Daoy (cell line): ENCODE measurements at regions not wholly inside any gene's neighbourhood (a gene's known extent, or its start where the extent isn't known, plus 50 kb on each side); places are given as distances from the start of the nearest gene placed in this dataset.

Experiments used
- DNase-seq: peaks from one replicate; pipeline ENCODE4 v3.0.0-alpha.2; 2015; ENCODE audit warnings: low read depth

DNA sequence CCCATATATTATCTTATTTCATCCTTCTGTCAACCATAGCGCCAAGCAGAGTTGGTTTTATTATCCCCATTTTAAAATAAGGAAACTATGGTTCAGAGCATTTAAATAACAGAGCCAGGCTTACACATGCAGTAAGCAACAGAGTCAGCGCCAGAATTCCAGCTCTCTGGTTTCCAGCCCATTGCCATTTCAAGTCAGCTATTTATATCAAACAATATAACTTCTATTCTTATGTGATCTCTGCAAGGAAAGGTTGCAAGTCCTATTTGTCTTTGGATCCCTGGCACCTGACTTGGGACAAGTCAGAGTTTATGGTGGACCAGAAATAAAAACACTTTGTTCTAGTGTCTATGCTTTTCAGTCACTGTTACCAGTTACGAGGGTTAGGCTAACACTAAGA is 174.1 kb upstream of the EEA1 start:
- no peak for DNase-seq

DNA sequence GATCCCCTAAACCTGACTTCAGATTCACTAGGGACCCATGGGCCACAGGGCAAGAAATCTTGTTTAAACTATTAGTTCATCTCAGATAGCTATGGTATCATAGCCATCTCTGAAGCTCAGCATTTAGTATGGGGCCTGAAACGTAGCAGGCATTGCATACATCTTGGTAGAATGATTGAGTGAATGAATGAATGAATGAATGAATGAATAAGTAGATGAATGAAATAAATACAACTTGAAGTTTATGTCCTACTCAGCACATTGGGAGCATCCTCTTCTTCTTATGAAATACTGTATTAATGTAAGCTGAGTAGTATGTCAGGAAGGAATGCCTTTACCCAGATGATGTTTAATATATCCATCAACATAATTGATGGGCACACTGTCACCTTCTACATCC is 175.4 kb upstream of the EEA1 start:
- no peak for DNase-seq

DNA sequence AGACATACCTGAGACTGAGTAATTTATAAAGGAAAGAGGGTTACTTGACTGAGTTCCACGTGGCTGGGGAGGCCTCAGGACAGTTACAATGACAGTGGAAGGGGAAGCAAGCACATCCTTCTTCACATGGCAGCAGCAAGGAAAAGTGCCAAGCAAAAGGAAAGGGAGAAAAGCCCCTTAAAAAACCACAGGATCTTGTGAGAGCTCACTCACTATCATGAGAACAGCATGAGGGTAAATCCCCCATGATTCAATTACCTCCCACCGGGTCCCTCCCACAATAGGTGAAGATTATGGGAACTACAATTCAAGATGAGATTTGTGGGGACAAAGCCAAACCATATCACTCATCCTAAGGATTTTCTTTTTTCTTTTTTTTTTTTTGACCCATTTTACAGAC is 177.8 kb upstream of the EEA1 start:
- DNase-seq, result peak; percentile 16

DNA sequence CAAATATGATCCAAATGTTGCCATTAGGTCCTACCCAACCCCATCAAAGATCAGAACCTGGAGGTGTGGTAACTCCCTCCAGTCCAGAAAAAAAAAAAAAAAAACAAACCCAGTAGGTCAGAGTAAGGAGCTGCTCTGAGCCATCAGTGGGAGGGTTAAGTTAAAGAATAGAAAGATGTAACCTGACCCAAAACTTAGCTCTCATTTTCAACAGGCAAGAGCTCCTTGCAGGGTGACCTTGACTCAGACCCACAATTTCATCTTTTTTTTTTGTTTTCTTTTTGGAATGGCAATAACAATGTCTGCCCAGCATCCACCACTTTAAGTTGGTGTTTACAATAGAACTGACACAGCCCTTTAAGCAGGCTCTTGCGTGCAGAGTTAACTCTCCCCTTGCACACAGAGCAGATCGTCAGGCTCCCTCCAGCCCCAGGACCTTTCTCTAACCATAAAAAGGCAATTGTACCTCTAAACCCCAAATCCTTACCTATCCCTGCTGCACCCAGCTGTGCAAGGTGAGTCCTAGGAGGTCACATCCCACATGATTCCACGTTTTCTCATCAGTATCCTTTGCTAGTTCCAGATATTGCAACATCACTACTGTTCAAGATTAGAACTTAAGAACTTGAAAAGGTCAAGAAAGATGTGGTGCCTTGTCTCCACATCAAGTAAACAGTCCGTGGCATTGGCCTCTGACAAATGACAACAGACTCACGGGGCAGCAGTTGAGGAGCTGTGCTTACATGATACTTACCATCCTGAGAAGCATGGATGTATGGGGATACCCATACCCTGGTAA is 178.6 kb upstream of the EEA1 start:
- DNase-seq, result no peak

DNA sequence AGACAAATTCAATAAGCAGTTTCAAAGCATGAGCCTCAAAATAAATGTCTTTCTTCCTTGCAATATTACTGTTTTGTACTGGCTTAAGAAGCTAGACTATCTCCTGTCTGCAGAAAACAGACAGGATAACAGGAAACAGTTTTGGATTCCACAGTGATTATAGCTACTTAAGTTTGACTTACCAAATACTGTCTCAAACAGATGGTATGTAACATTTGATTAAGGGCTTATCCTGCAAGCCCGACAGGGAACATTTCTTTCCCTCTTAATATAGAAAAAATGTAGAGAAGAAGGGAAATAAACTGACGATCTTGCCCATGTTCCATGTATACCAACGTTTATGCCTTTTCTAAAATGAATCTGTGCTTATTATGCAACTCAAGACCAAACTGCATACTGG is 179.9 kb upstream of the EEA1 start:
- DNase-seq, result no peak

DNA sequence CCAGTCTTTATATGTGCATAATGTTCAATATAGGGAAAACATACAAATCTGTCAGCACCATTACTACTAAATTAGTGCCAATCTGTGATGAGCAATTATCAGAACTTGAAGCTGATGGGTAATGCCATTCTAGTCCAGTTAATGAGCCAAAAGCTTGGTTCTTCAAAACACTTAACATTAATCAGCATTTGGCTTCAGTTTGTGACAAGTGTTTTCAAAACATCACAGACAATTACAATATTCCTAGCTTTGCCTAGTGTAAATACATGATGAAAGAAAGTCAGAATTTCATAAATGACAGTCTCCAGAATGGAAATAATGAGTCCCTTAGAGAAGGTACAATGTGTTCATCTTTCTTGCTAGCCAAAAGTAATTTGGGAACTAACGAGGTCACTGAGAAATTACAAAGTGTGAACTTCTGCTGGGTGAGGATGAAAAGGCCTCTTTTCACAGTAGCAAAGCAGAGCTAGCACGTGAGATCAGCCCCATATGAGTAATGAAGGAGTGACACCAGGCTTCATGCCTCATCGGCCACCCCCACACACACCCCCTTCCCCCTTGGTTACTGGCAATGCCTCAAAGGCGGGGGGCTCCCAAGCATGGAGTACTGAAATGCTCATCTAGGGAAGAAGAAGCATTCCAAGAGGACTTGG is 180.6 kb upstream of the EEA1 start:
- no peak for DNase-seq

DNA sequence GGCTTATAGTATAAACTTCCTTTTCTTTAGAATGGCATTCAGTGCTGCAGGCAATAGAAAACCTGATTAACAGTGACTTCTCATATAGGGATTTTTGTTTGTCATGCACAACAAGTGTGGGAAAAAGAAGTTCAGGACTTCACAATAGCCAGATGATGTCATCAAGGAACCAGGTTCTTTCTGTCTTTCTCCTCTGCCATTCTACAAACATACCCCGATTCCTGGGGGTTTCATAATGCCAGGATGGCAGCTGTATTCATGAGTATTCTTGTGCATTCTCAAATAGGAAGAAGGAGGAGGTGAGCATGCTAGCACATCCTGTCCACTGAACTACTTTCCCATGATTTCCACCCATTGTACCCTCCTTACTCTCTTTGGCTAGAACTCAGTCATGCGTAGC is 182.7 kb upstream of the EEA1 start:
- DNase-seq, result no peak

DNA sequence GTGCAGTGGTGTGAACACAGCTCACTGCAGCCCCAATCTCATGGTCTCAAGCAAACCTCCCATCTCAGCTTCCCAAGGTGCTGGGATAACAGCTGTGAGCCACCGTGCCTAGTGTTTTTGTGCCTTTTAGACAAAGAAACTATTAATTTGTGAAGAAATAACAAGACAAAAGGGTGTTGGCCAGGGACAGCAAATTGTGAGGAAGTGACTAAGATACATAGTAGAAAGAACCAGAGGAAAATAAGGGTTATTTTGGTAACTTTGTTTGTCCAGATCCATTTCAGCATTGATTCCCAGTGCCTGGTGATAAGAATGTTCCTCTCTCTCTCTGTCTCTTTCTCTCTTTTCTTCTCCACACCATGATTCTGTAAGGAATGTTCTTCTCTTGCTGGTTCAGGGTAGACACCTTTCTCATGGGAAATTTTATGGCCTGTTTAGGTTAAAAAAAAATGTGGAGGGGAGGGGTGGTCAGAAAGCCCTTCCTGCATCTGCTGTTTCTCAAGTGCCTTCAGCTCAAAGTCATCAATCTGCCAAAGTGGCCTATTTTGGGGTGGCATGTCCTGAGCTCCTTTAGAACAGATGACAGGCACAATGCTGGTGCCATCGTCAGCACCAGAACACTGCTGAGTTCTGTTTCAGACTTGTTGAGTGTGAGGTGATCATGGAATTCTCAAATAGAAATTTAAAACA is 184.4 kb upstream of the EEA1 start:
- DNase-seq, result no peak

DNA sequence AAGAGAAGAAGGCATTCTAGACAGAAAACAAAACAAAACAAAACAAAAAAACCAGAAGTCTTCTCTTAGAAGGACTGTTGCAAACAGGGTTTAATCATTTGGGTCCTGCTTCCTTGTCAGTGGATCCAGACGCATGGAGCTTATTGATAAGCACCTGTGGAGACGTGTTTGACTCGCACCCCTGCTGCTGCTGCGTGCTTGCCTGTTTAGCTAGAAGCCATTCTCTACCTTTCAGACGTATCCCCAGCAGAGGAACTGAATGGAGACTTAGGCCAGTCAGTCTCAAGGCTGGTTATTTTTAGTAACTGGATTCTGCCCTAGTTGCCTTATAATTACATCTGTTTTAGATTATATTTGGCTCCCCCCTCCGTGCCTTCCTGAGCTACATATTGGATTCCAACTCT is 186.1 kb upstream of the EEA1 start:
- no peak for DNase-seq

DNA sequence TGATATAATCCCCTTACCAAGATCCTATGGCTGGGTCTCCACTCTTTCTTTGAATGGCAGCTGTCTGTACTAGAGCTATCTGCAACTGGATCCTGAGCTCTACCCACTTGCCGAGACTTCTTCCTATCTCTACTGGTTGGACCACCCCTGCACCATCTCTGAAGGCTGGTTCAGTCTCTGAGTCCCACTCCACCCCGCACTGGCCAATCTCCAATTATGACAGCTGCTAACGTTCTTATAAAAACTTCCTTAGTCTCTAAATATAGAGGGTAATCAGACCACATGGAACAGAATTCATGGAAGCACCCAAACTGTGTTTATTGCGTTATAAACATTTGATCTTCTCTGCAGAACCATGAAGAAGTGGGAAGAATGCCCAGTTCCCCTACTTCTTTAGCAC is 186.6 kb upstream of the EEA1 start:
- DNase-seq, result no peak

DNA sequence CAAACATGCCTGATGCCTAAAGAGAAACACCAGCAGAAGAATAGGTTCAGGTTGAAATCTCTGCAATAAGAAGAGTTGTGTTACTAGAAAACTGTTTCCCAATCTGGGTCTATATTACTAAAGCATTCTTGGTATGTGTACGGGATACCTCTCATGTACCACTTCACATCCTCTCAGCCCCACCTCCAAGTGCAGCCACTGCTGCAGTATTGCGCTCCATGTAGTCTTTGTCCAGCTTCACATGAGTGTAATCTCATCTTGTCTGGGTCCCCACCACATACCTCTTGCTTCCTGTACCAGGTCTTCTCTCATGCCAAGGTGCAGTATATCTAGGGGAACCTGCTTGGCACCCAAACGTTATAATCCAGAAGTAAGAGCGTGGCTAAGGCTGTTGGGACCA is 187.5 kb upstream of the EEA1 start:
- DNase-seq, result no peak

DNA sequence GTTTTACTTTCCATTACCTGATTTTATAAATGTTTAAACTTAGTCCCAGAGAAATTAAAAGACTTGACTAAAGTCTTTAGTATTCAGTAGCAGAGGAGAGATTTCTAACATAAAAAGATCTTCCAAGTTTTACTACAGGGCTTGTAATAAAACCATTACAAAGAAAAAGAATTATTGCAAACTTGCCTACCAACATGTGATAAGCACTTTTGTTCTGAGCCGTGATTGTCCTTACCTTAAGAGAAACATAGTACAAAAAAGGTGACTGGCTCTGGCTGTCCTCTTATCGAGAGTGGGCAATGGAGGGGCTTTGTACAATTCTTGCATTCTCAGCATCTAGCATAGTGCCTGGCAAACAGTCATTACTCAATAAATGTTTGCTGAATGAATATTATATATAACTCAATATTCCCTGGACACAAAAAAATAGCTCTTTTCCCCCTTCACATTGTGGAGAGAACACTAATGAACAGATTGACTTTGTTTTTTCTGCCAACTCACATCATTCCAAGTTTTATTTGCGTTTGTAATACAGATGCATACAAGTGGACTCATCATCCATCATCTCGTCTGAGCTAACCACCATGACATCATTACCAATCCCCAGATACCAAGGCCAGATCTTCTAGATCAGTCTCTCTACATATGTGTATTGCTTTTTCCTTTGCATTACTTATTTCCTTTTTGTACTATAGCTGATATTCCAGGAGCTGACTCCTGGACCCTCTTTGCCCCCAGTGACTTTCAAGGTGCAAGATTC is 192.8 kb upstream of the EEA1 start:
- DNase-seq, result peak; percentile 59

DNA sequence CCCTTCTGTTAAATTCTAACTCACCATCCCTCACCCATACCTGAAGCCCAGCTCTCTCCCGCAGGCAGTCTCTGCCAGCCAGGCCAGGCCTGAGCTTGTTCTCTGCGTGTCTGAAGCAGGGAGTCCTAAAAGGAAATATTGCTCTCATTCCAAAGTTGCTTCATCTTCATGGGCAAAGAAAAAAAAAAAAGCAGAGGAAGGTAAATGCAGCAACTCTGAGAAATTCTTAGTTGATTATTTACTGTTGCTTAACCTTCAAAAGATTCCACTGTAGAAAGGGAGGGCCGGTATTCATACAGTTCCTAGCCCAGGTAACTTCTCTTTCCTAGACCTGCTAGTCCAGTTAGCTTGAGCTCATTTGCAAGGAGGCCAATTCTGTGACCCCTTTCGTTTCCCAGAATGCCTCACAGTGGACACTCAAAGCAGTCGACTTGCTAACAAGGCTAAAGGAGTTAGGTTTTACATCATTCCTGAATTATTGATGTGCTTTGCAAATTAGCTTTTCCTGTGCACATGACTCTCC is 193.5 kb upstream of the EEA1 start:
- DNase-seq, result no peak

DNA sequence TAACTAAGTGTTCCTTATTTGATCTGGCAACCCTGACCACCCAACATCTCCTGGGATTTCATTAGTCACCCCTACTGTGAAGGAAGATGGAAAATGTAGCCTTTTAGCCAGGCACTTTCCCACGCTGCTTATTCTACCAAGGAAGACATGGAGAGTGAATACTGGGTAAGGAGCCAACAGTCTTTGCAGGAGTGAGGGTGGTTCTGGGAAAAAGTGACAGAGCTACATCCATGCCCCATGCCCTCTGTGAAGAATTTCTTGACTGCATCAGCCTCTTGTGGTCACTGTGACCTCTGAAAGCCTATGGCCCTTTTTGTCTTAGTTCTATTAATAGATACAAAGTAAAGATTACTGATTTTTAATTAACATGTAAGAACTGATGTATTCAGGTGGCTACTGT is 196.0 kb upstream of the EEA1 start:
- DNase-seq, result no peak

DNA sequence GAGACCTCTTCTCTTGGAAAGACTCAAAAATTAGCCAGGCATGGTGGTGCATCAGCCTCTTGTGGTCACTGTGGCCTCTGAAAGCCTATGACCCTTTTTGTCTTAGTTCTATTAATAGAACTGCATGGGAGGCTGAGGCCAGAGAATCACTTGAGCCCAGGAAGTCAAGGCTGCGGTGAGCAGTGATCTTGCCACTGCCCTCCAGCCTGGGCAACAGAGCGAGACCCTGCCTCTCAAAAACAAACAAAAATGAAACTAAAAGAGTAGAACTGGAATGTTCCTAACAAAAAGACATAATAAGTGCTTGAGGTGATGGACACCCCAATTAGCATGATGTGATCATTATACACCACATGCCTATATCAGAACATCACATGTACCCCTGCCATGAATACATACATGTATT is 197.0 kb upstream of the EEA1 start:
- no peak for DNase-seq

DNA sequence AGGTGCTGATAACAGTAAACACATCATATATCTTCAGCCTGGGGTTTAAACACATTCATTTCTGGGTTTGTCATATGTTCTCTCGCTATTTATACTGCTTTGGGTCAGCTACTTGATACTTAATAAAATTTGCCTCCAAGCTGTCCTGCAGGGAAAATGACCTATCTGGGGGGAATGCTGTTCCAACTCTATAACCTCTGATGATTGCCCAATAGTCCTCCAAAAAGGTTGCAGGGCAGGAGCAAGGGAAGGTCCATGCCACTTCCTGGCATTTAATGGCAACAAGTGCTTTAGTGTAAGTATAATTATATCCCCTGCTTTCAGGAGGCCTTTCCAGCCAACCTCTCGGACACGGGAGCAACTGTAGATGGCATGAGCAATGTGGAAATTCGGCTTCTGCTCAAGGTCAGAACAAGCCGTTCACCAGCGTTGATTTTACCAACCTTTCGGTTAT is 198.0 kb upstream of the EEA1 start:
- DNase-seq, result no peak

DNA sequence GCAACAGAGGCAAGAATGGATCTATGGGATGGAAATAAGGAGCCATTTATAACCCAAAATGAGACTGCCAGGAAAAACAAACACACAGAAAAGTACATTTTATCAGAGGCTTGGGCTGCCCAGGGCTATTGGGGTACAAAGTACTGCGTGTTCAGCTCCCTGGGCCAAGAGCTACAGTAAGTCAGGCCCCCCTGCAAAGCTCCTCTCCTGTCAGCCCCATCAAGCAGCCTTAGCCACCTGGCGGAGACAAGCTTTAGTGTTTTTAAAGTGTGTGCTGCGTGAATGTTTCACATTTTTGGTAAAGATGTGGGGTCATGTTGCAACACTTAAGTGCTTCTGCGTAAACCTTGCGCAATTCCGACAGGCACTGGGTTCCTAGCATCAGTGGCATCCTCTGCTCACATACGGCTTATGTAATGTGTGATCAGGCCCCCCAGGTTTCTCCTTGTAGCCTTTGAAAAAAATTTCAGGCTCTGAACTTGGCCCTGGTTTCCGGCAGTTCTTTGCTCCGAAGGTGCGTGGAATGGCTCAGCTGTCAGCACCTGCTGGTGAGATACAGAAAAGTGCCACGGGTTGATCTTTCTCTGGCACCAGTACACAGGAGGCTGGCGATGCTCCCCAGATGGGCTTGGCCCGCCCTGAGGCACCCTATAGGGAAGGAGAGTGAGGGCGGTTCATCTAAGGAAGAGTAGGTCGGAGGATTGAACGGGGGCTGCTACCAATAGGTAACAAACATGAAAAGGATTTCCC is 198.7 kb upstream of the EEA1 start:
- peak; percentile 41 for DNase-seq

DNA sequence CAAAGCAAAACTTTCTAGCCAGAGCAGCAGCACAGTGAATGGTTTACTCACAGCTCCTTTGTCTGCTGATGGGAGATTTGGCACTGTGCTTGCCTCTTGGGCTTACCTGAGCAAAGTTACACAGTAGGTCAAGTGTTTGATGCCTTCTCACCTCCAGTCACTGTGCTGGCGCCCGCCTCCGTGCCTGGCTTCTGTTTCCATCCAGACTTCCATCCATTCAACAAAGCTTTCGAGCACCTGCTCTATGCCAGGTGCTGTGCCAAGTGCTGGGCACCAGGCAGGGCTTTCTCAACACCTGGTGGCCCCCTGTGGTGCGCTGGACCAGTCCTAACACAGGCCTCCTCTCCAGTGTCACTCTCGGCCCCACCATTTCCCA is 199.2 kb upstream of the EEA1 start:
- no peak for DNase-seq

DNA sequence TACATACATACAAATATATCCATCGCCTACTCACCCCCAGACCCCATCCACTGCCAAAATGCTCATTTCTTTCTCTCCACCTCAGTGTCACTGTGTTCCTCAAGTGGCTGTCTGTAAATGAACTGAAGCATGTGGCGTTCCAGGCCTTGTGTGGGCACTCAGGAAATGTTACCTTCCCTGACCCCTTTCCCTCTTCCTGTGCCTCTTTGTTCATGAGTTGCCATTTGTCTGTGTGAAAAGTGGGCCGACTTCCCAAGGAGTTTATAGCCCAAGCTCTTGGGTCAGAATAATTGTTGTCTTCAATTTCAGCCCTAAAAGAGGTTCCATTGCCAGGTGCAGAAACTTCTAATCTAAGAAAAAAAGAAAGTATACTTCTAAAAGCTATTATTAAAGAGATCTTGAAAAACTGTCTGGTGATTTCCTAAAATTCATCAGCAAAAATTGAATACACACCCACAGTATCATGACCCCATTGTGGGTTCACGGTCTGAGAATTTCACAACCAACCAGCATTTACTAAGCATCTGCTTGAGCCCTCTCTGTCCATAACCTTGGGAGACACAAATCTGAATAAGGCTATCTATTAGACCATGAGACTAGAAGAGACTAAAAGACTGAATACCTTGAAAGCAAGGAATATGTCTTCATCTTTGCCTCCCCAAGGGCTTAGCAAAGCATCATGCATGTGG is 201.4 kb upstream of the EEA1 start:
- DNase-seq, result peak; percentile 12

DNA sequence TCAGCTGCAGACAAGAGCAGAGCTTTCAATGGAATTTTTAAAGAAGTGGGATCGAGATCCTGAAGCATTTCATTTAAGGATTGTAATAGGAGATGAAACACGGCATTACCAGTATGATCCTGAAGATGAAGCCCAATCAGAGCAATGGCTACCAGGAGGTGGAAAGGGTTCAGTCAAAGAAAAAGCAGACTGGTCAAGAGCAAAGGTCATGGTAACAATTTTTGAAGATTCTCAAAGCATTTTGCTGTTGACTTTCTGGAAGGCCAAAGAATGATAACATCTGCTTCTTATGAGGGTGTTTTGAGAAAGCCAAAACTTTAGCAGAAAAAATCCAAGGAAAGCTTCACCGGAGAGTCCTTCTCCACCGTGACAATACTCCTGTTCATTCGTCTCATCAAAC is 204.3 kb upstream of the EEA1 start:
- DNase-seq, result no peak
